Left lung (tissue), 4 donors: ENCODE measurements at regions not wholly inside any gene's neighbourhood (a gene's known extent, or its start where the extent isn't known, plus 50 kb on each side); places are given as distances from the start of the nearest gene placed in this dataset.

Experiments used
- ATAC-seq: fragments of 200-7000 bp; cut with Tn5 transposase; one replicate; pipeline ENCODE4 v1.9.1; 2020; ENCODE audit warnings: moderate library complexity
- DNase-seq, 4 donors: peaks; one replicate each; pipeline ENCODE4 v3.0.0-alpha.2; 2013 to 2020
- H3K27ac ChIP-seq, 2 donors: fragments of 200-600 bp; sonication (generic) in 1 of 2; one replicate each; pipeline versions ENCODE4 v1.5.0 to v1.8.0; 2020 to 2021
- H3K27me3 ChIP-seq, 2 donors: fragments of 200-600 bp; sonication (generic) in 1 of 2; one replicate each; pipeline versions ENCODE4 v1.5.0 to v1.8.0; 2020 to 2021
- H3K36me3 ChIP-seq, 2 donors: fragments of 200-600 bp; sonication (generic) in 1 of 2; one replicate each; pipeline versions ENCODE4 v1.5.0 to v1.8.0; 2020 to 2021
- H3K4me1 ChIP-seq, 2 donors: fragments of 200-600 bp; one replicate each; pipeline ENCODE4 v1.8.0; 2021
- H3K4me3 ChIP-seq, 2 donors: fragments of 200-600 bp; sonication (generic) in 1 of 2; one replicate each; pipeline versions ENCODE4 v1.5.0 to v1.8.0; 2020 to 2021; ENCODE audit warnings: mild to moderate bottlenecking in 1 of 2
- H3K9me3 ChIP-seq, 2 donors: fragments of 200-600 bp; sonication (generic) in 1 of 2; one replicate each; pipeline versions ENCODE4 v1.5.0 to v1.8.0; 2020 to 2021
- intact Hi-C, 2 donors: fragments of 100-400 bp; cut with DNase I; formaldehyde crosslinking; loops; one replicate each; pipeline versions ENCODE4 v1.11.2 to v1.14.2; 2022
- TF ChIP-seq, protein P1 (sequence below), 2 donors: fragments of 200-600 bp; sonication (generic) in 1 of 2; IDR thresholded peaks; one replicate each; pipeline versions ENCODE4 v1.5.0 to v1.8.0; 2021; ENCODE audit warnings: antibody characterized with exemption in 2 of 2
- donor health status: DM: no; HTN: yes; CAD: no.
- donor health status: DM: no; HTN: no; CAD: no.

DNA sequence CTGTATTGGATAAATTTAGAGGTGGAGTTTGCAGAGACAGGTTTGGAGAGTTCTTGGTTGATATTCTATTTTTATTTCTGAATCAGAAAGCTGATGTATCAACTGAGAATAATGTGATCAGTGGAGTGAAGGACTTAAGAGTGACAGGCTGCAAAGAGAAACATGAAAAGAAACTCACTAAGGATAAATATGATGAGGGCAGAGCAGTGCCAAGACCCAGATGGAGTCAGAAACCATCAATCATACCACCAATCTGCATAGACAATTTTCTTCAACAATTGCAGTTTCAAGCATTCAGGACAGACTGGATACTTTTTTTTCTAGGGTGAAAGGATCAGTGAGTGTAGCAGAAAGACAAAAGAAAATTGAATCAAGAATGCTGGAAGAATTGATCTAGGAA, 226.7 kb upstream of the NAV3 start:
- intact Hi-C loops = no loop called here
- Histone ChIP-seq H3K9me3 (no peaks in the 10 kb centered on the region), H3K27me3 (no peaks in the 10 kb centered on the region), H3K27ac (no peak overlapping the region), H3K4me3 (no peak overlapping the region), H3K36me3 (no peaks in the 10 kb centered on the region), H3K4me1 (no peaks in the 10 kb centered on the region)
- TF ChIP-seq, protein P1, sequence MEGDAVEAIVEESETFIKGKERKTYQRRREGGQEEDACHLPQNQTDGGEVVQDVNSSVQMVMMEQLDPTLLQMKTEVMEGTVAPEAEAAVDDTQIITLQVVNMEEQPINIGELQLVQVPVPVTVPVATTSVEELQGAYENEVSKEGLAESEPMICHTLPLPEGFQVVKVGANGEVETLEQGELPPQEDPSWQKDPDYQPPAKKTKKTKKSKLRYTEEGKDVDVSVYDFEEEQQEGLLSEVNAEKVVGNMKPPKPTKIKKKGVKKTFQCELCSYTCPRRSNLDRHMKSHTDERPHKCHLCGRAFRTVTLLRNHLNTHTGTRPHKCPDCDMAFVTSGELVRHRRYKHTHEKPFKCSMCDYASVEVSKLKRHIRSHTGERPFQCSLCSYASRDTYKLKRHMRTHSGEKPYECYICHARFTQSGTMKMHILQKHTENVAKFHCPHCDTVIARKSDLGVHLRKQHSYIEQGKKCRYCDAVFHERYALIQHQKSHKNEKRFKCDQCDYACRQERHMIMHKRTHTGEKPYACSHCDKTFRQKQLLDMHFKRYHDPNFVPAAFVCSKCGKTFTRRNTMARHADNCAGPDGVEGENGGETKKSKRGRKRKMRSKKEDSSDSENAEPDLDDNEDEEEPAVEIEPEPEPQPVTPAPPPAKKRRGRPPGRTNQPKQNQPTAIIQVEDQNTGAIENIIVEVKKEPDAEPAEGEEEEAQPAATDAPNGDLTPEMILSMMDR (IDR thresholded peaks at IDR 0.05) = no peak
- no peak for ATAC-seq
- DNase-seq = no peak

DNA sequence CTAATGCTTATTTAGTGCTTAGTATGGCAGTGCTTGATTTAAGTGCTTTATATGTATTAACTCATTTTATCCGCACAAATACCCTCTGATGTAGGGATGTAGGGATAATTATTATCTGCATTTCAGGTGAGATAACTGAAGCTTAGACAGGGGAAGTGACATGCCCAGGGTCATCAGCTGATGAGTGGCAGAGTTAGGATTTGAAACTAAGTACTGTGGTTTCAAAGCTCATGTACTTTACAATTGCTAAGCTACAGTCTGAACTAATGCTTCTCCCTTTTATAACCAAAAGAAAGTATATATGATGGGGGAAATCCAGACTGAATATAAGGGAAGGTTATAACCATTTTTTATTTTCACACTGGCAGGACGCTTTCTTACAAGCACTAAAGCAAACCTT, 229.6 kb upstream of the NAV3 start:
- H3K27me3 ChIP-seq = no peaks in the 10 kb centered on the region
- H3K27ac ChIP-seq = no peak overlapping the region
- DNase-seq (no peak), ATAC-seq (no peak)
- intact Hi-C loops = no loop called here
- no peaks in the 10 kb centered on the region for H3K36me3 ChIP-seq
- H3K9me3 ChIP-seq = no peaks in the 10 kb centered on the region
- TF ChIP-seq, protein P1 (IDR thresholded peaks at IDR 0.05) = no peak
- H3K4me3 ChIP-seq = no peak overlapping the region
- H3K4me1 ChIP-seq = no peaks in the 10 kb centered on the region

DNA sequence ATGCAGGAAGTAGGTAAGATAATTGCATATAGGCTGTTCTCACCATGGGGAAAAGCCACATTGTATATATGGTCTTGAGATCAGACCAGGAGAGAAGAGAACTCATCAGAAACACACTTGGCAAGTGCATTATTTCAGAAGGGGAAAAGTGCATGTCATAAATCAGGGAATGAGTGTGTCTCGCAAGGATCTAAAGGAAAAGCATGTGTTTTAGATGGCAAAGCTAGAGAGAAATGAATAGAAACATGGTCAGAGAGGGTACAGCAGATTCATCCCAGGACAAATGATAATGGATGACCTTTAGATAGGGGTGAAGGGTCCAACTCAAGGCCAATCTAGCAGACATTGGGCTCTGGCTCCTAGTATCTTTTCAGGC, 230.2 kb upstream of the NAV3 start:
- intact Hi-C loops = no loop called here
- Histone ChIP-seq H3K36me3 (no peaks in the 10 kb centered on the region), H3K27me3 (no peaks in the 10 kb centered on the region), H3K9me3 (no peaks in the 10 kb centered on the region), H3K4me3 (no peak overlapping the region), H3K4me1 (no peaks in the 10 kb centered on the region), H3K27ac (no peak overlapping the region)
- TF ChIP-seq, protein P1 (IDR thresholded peaks at IDR 0.05) = no peak
- DNase-seq (no peak), ATAC-seq (no peak)

DNA sequence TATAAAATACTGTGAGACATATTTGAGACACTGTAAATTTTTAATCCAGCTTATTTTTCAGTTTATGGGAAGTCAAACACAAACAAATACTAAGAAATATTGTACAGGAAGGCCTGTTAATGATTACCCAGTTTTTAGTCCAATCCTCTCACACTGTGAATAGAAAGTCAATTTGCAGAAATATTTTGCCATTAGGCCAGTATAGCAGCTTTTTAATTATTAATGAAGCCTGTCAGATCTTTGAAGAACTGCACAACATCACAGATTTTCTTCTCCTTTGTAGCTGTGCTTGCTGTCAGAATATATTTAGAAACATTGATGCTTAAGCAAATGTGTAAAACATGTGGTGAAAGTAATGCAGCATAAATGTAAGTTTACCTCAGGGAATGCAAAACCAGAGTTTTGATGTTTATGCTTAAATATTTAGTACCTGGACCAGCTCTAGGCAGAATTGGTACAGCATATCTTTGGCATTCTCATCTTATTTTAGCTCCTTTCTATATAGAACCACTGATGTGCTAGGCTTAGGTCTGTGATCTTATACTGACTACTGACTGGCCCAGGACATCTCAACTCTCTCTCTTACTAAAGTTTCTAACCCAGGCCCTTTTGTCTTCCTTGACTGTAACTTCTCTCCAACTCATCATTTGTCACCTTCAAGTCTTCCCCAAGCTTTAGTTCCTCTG, 230.8 kb upstream of the NAV3 start:
- intact Hi-C loops = no loop called here
- TF ChIP-seq, protein P1 (IDR thresholded peaks at IDR 0.05) = no peak
- Histone ChIP-seq H3K27ac (no peak overlapping the region), H3K36me3 (no peaks in the 10 kb centered on the region), H3K4me3 (no peak overlapping the region), H3K4me1 (no peaks in the 10 kb centered on the region), H3K27me3 (no peaks in the 10 kb centered on the region), H3K9me3 (no peaks in the 10 kb centered on the region)
- DNase-seq (no peak), ATAC-seq (no peak)

DNA sequence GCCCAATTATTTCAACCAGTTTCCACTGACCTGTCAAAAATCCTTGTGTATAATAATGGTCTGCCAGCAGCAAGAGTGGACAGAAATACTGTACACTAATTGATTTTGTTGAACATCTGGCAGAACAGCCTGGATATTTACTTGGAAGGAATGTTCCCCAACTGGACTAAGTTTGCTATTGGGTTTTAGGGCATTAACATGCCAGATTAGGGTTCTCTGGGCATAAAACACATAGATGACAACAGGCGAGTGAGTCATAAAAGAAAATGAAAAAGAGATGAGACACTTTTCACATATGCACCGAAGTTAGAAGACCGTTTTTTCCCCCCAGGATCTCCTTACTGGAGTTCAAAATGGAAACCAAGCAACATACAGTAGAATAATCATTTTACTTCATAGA, 236.3 kb upstream of the NAV3 start:
- no peaks in the 10 kb centered on the region for H3K4me1 ChIP-seq
- ATAC-seq (no peak), DNase-seq (no peak)
- H3K36me3 ChIP-seq = no peaks in the 10 kb centered on the region
- H3K4me3 ChIP-seq = no peak overlapping the region
- TF ChIP-seq, protein P1 (IDR thresholded peaks at IDR 0.05) = no peak
- intact Hi-C loops = no loop called here
- H3K9me3 ChIP-seq = no peaks in the 10 kb centered on the region
- no peak overlapping the region for H3K27ac ChIP-seq
- no peaks in the 10 kb centered on the region for H3K27me3 ChIP-seq
